Choroid plexus epithelial cell (primary cell): ENCODE measurements at regions not wholly inside any gene's neighbourhood (a gene's known extent, or its start where the extent isn't known, plus 50 kb on each side); places are given as distances from the start of the nearest gene placed in this dataset.

Experiments used
- DNase-seq: peaks from one replicate; pipeline ENCODE4 v3.0.0-alpha.2; 2010; ENCODE audit warnings: low read depth
- H3K4me3 ChIP-seq: 2 replicates; pipeline ENCODE4 v1.5.1; 2011; ENCODE audit warnings: low read depth, mild to moderate bottlenecking, control low read depth, low read length, moderate library complexity
- CTCF ChIP-seq: conservative IDR thresholded peaks from 2 replicates; pipeline ENCODE4 v1.5.1; 2011; ENCODE audit warnings: low read depth, mild to moderate bottlenecking, control low read depth, inconsistent platforms, low read length, moderate library complexity

- H3K4me3 ChIP-seq = no peak overlapping the region
- DNase-seq = no peak
- TF ChIP-seq CTCF = no peak
These were observed 331.5 kb downstream of the ENC1 start for GRCh38 chr5:74309050-74309449.

DNA sequence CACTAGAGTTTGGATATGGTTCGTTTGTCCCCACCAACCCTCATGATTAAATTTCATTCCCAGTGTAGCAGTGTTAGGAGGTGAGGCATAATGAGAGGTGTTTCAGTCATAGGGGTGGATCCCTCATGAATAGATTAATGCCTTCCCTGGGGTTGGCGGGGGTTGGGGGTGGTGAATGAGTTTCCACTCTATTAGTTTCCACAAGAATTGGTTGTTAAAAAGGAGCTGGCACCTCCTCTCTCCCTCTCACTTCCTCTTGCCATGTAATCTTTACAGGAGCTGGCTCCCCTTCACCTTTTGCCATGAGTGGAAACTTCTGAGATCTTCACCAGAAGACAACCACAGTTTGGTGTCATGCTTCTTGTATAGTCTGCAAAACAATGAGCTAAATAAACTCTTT is 333.7 kb downstream of the ENC1 start:
- no peak for DNase-seq
- no peak overlapping the region for H3K4me3 ChIP-seq
- TF ChIP-seq CTCF = no peak

DNA sequence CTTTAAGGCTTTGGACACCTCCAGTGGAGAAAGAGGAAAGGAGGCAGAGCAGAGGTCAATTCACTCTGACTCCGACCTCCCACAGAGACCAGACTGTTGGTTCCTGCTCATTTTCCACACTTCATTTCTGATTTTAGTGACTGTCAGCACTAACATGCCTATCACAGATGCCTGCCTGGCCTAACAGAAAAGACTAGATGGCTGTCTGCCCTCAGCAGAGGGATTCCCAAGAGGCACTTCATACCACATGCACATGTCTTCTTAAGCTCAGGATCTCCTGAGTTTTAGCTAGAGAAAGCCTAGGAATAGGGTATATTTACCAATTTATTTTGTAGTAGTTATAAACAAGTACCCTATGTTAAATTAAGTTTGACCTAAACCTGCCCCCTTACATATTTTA is 336.0 kb downstream of the ENC1 start:
- DNase-seq = peak; percentile 21
- H3K4me3 ChIP-seq = no peak overlapping the region

DNA sequence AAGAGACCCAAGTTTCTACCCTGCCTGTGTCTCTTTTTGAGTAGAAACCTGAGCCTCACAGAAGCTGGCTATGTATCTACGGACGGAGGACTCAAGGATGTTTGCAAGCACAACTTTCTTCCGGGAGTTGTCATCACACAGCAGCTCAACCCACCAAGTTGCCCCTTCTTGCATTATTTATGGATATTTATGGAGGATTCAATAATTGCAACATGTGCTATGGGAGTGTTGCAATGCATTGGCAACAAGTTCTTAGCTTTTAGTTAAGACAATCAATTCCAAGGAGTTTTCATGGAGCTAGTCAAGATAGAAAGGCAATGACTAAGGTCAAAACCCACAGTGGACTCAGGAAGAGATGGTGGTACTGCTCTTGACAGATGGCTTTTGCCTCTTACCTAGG is 336.9 kb downstream of the ENC1 start:
- DNase-seq = no peak
- TF ChIP-seq CTCF = no peak
- no peak overlapping the region for H3K4me3 ChIP-seq

More for the DNA sequence above, 336.0 kb downstream of the ENC1 start:
- TF ChIP-seq CTCF = no peak

DNA sequence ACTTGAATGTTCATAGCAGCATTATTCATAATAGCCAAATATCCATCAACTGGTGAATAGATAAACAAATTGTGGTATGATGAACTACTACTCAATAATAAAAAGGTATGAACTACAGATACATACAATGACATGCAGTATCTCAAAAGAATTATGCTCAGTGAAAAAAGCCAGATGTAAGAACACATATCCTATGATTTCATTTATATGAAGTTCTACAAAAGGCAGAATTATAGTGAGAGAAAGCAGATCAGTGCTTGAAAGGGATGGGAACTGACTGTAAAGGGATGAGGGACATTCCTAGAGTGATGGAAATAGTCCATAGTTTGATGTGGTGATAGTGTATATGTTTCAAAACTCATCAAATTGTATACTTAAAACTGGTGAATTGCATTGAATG is 339.0 kb downstream of the ENC1 start:
- no peak for TF ChIP-seq CTCF
- no peak overlapping the region for H3K4me3 ChIP-seq
- DNase-seq = no peak

GRCh38 chr5:74300808-74301389 is 339.6 kb downstream of the ENC1 start:
- no peak for TF ChIP-seq CTCF
- H3K4me3 ChIP-seq = no peak overlapping the region
- no peak for DNase-seq

DNA sequence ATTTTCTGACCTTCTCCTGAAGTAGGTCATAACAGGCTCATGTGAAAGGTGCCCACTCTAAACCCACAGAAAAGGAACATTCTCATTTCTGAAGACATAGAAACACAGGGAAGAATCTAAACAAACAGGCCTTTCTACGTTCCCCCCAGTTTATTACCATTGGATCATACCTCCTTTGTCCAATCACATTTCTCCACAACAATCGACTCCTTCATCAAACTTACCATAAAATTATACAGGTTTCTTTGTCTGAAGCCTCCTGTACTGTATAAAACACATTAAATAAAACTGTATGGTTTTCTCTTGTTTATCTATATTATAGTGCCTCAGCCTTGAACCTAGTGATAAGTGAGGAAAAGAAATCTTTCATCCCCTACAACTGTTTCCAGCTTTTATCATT is 340.7 kb downstream of the ENC1 start:
- no peak for DNase-seq
- H3K4me3 ChIP-seq = no peak overlapping the region
- no peak for TF ChIP-seq CTCF
